GM18511 (cell line): ENCODE measurements at regions not wholly inside any gene's neighbourhood (a gene's known extent, or its start where the extent isn't known, plus 50 kb on each side); places are given as distances from the start of the nearest gene placed in this dataset.
"Not testable (repeated sequence)": the region's sequence is repeated elsewhere in the genome, so short reads cannot be mapped to it uniquely, and the experiment has no call there.

Experiments used
- ATAC-seq: cut with Tn5 transposase; IDR thresholded peaks from one replicate; pipeline ENCODE4 v1.9.1; 2021; ENCODE audit warnings: mild to moderate bottlenecking, moderate library complexity; ENCODE audit not compliant: unreplicated experiment

GRCh38 chr2:175293195-175293594 is 111.7 kb upstream of the ATP5MC3 start:
- ATAC-seq: no peak

- no peak for ATAC-seq
Observed at GRCh38 chr2:175282886-175283285, 101.4 kb upstream of the ATP5MC3 start.

- no peak for ATAC-seq
Observed at GRCh38 chr2:175282300-175282699, 100.8 kb upstream of the ATP5MC3 start.

- ATAC-seq: no peak
Observed at GRCh38 chr2:175277772-175278171, 96.3 kb upstream of the ATP5MC3 start.

- no peak for ATAC-seq
Observed at GRCh38 chr2:175275539-175275938, 94.0 kb upstream of the ATP5MC3 start.

GRCh38 chr2:175259164-175259563 is 77.7 kb upstream of the ATP5MC3 start:
- no peak for ATAC-seq

GRCh38 chr2:175256806-175257585 is 75.5 kb upstream of the ATP5MC3 start:
- no peak for ATAC-seq

GRCh38 chr2:175256391-175256790 is 74.9 kb upstream of the ATP5MC3 start:
- not testable (repeated sequence) for ATAC-seq

GRCh38 chr2:175253871-175254270 is 72.4 kb upstream of the ATP5MC3 start:
- ATAC-seq: no peak

- no peak for ATAC-seq
Observed at GRCh38 chr2:175251425-175252041, 70.0 kb upstream of the ATP5MC3 start.

GRCh38 chr2:175247159-175247558 is 65.6 kb upstream of the ATP5MC3 start:
- ATAC-seq: no peak

- no peak for ATAC-seq
Observed at GRCh38 chr2:175244697-175245096, 63.2 kb upstream of the ATP5MC3 start.

GRCh38 chr2:175241691-175242090 is 60.2 kb upstream of the ATP5MC3 start:
- no peak for ATAC-seq

- not testable (repeated sequence) for ATAC-seq
Observed at GRCh38 chr2:175240033-175240432, 58.5 kb upstream of the ATP5MC3 start.

GRCh38 chr2:175236930-175237329 is 55.4 kb upstream of the ATP5MC3 start:
- no peak for ATAC-seq

GRCh38 chr2:175234650-175235049 is 53.1 kb upstream of the ATP5MC3 start:
- ATAC-seq: peak; percentile 76

GRCh38 chr2:175234153-175234552 is 52.6 kb upstream of the ATP5MC3 start:
- ATAC-seq: peak; percentile 26

GRCh38 chr2:175233135-175233719 is 51.7 kb upstream of the ATP5MC3 start:
- ATAC-seq: no peak
